ENCODE measurements at regions not wholly inside any gene's neighbourhood (a gene's known extent, or its start where the extent isn't known, plus 50 kb on each side); places are given as distances from the start of the nearest gene placed in this dataset.

- Mint-ChIP-seq H3K4me3 (ENCODE audit: unreplicated experiment) (no peak overlapping the region), H3K27me3 (ENCODE audit: unreplicated experiment) (no peaks in the 10 kb centered on the region), H3K36me3 (ENCODE audit: unreplicated experiment) (no peaks in the 10 kb centered on the region), H3K4me1 (ENCODE audit: low read depth, unreplicated experiment) (peaks cover 12% of the 10 kb centered on the region), H3K9me3 (ENCODE audit: unreplicated experiment) (no peaks in the 10 kb centered on the region), H3K27ac (ENCODE audit: unreplicated experiment) (no peak overlapping the region)
- no peak for TF ChIP-seq CTCF (IDR thresholded peaks at IDR 0.05; ENCODE audit: partially characterized antibody, unreplicated experiment)
- DNase-seq, result no peak
Observed at GRCh38 chr2:104582471-104582870, 271.4 kb upstream of the POU3F3 start.

GRCh38 chr2:104583811-104584210, 270.1 kb upstream of the POU3F3 start:
- Mint-ChIP-seq H3K27ac (ENCODE audit: unreplicated experiment) (no peak overlapping the region), H3K9me3 (ENCODE audit: unreplicated experiment) (no peaks in the 10 kb centered on the region), H3K36me3 (ENCODE audit: unreplicated experiment) (no peaks in the 10 kb centered on the region), H3K4me3 (ENCODE audit: unreplicated experiment) (no peak overlapping the region), H3K4me1 (ENCODE audit: low read depth, unreplicated experiment) (peaks cover 12% of the 10 kb centered on the region), H3K27me3 (ENCODE audit: unreplicated experiment) (peaks cover 2% of the 10 kb centered on the region)
- peak; percentile 19 for DNase-seq
- TF ChIP-seq CTCF (IDR thresholded peaks at IDR 0.05; ENCODE audit: partially characterized antibody, unreplicated experiment), result no peak

- Mint-ChIP-seq H3K27ac (ENCODE audit: unreplicated experiment) (peak overlapping the region; percentile 14), H3K27me3 (ENCODE audit: unreplicated experiment) (peaks cover 2% of the 10 kb centered on the region), H3K9me3 (ENCODE audit: unreplicated experiment) (no peaks in the 10 kb centered on the region), H3K4me1 (ENCODE audit: low read depth, unreplicated experiment) (peaks cover 12% of the 10 kb centered on the region), H3K36me3 (ENCODE audit: unreplicated experiment) (no peaks in the 10 kb centered on the region), H3K4me3 (ENCODE audit: unreplicated experiment) (no peak overlapping the region)
- no peak for DNase-seq
- no peak for TF ChIP-seq CTCF (IDR thresholded peaks at IDR 0.05; ENCODE audit: partially characterized antibody, unreplicated experiment)
Observed at GRCh38 chr2:104584393-104584792, 269.5 kb upstream of the POU3F3 start.

GRCh38 chr2:104595576-104595975, 258.3 kb upstream of the POU3F3 start:
- Mint-ChIP-seq H3K4me3 (ENCODE audit: unreplicated experiment) (no peak overlapping the region), H3K36me3 (ENCODE audit: unreplicated experiment) (peaks cover 8% of the 10 kb centered on the region), H3K27ac (ENCODE audit: unreplicated experiment) (no peak overlapping the region), H3K9me3 (ENCODE audit: unreplicated experiment) (peaks cover 3% of the 10 kb centered on the region), H3K27me3 (ENCODE audit: unreplicated experiment) (peaks cover 2% of the 10 kb centered on the region), H3K4me1 (ENCODE audit: low read depth, unreplicated experiment) (no peaks in the 10 kb centered on the region)
- TF ChIP-seq CTCF (IDR thresholded peaks at IDR 0.05; ENCODE audit: partially characterized antibody, unreplicated experiment), result no peak
- DNase-seq, result no peak

- no peak for DNase-seq
- H3K4me1 Mint-ChIP-seq (ENCODE audit: low read depth, unreplicated experiment), result no peaks in the 10 kb centered on the region
- H3K9me3 Mint-ChIP-seq (ENCODE audit: unreplicated experiment), result no peaks in the 10 kb centered on the region
- H3K27ac Mint-ChIP-seq (ENCODE audit: unreplicated experiment), result no peak overlapping the region
- H3K27me3 Mint-ChIP-seq (ENCODE audit: unreplicated experiment), result peaks cover 2% of the 10 kb centered on the region
- no peak for TF ChIP-seq CTCF (IDR thresholded peaks at IDR 0.05; ENCODE audit: partially characterized antibody, unreplicated experiment)
- no peak overlapping the region for H3K4me3 Mint-ChIP-seq (ENCODE audit: unreplicated experiment)
- peaks cover 2% of the 10 kb centered on the region for H3K36me3 Mint-ChIP-seq (ENCODE audit: unreplicated experiment)
Observed at GRCh38 chr2:104597942-104598341, 256.0 kb upstream of the POU3F3 start.

Measured in glutamatergic neuron (in vitro differentiated cells).